ENCODE measurements at regions not wholly inside any gene's neighbourhood (a gene's known extent, or its start where the extent isn't known, plus 50 kb on each side); places are given as distances from the start of the nearest gene placed in this dataset.

GRCh38 chr2:144693179-144693578 lies 173.3 kb upstream of the ZEB2 start:
- DNase-seq (ENCODE audit: low spot score in 2 of 2) = no peak
- ATAC-seq (ENCODE audit: low read depth) = no peak
- Mint-ChIP-seq H3K27ac (no peak overlapping the region), H3K4me1 (no peaks in the 10 kb centered on the region), H3K4me3 (no peak overlapping the region), H3K27me3 (no peaks in the 10 kb centered on the region), H3K9me3 (peaks cover 2% of the 10 kb centered on the region), H3K36me3 (no peaks in the 10 kb centered on the region)

- H3K36me3 Mint-ChIP-seq = no peaks in the 10 kb centered on the region
- no peak for DNase-seq (ENCODE audit: low spot score in 2 of 2)
- H3K27ac Mint-ChIP-seq = no peak overlapping the region
- no peaks in the 10 kb centered on the region for H3K4me1 Mint-ChIP-seq
- H3K4me3 Mint-ChIP-seq = no peak overlapping the region
- H3K27me3 Mint-ChIP-seq = no peaks in the 10 kb centered on the region
- H3K9me3 Mint-ChIP-seq = peaks cover 2% of the 10 kb centered on the region
- ATAC-seq (ENCODE audit: low read depth) = no peak
Observed at GRCh38 chr2:144692661-144693060, 172.7 kb upstream of the ZEB2 start.

GRCh38 chr2:144690771-144691170 lies 170.9 kb upstream of the ZEB2 start:
- H3K27ac Mint-ChIP-seq = no peak overlapping the region
- DNase-seq (ENCODE audit: low spot score in 2 of 2) = no peak
- no peaks in the 10 kb centered on the region for H3K27me3 Mint-ChIP-seq
- no peaks in the 10 kb centered on the region for H3K36me3 Mint-ChIP-seq
- no peak for ATAC-seq (ENCODE audit: low read depth)
- no peaks in the 10 kb centered on the region for H3K9me3 Mint-ChIP-seq
- peaks cover 9% of the 10 kb centered on the region for H3K4me1 Mint-ChIP-seq
- H3K4me3 Mint-ChIP-seq = no peak overlapping the region

GRCh38 chr2:144686518-144687215 lies 166.7 kb upstream of the ZEB2 start:
- ATAC-seq (ENCODE audit: low read depth) (peak; percentile 46), DNase-seq (ENCODE audit: low spot score in 2 of 2) (no peak)
- no peak overlapping the region for H3K4me3 Mint-ChIP-seq
- H3K9me3 Mint-ChIP-seq = no peaks in the 10 kb centered on the region
- no peaks in the 10 kb centered on the region for H3K27me3 Mint-ChIP-seq
- no peaks in the 10 kb centered on the region for H3K36me3 Mint-ChIP-seq
- no peak overlapping the region for H3K27ac Mint-ChIP-seq
- H3K4me1 Mint-ChIP-seq = peaks cover 20% of the 10 kb centered on the region

- Mint-ChIP-seq H3K4me3 (no peak overlapping the region), H3K9me3 (no peaks in the 10 kb centered on the region), H3K27ac (no peak overlapping the region), H3K27me3 (no peaks in the 10 kb centered on the region), H3K36me3 (no peaks in the 10 kb centered on the region), H3K4me1 (peaks cover 23% of the 10 kb centered on the region)
- ATAC-seq (ENCODE audit: low read depth) (no peak), DNase-seq (ENCODE audit: low spot score in 2 of 2) (no peak)
Observed at GRCh38 chr2:144683966-144684365, 164.0 kb upstream of the ZEB2 start.

GRCh38 chr2:144683107-144683753 lies 163.3 kb upstream of the ZEB2 start:
- Mint-ChIP-seq H3K9me3 (no peaks in the 10 kb centered on the region), H3K27me3 (no peaks in the 10 kb centered on the region), H3K27ac (no peak overlapping the region), H3K36me3 (no peaks in the 10 kb centered on the region), H3K4me3 (no peak overlapping the region), H3K4me1 (peaks cover 27% of the 10 kb centered on the region)
- ATAC-seq (ENCODE audit: low read depth) (peak; percentile 50), DNase-seq (ENCODE audit: low spot score in 2 of 2) (no peak)

GRCh38 chr2:144682248-144682647 lies 162.3 kb upstream of the ZEB2 start:
- Mint-ChIP-seq H3K27ac (peak overlapping the region; percentile 4), H3K4me1 (peaks cover 27% of the 10 kb centered on the region), H3K4me3 (no peak overlapping the region), H3K27me3 (no peaks in the 10 kb centered on the region), H3K9me3 (no peaks in the 10 kb centered on the region), H3K36me3 (no peaks in the 10 kb centered on the region)
- DNase-seq (ENCODE audit: low spot score in 2 of 2) (no peak), ATAC-seq (ENCODE audit: low read depth) (no peak)

- Mint-ChIP-seq H3K27ac (no peak overlapping the region), H3K4me1 (peaks cover 22% of the 10 kb centered on the region), H3K36me3 (no peaks in the 10 kb centered on the region), H3K9me3 (no peaks in the 10 kb centered on the region), H3K27me3 (no peaks in the 10 kb centered on the region), H3K4me3 (no peak overlapping the region)
- DNase-seq (ENCODE audit: low spot score in 2 of 2) (no peak), ATAC-seq (ENCODE audit: low read depth) (no peak)
Observed at GRCh38 chr2:144681389-144681788, 161.5 kb upstream of the ZEB2 start.

GRCh38 chr2:144679942-144680341 lies 160.0 kb upstream of the ZEB2 start:
- H3K36me3 Mint-ChIP-seq = no peaks in the 10 kb centered on the region
- no peak overlapping the region for H3K4me3 Mint-ChIP-seq
- H3K27me3 Mint-ChIP-seq = no peaks in the 10 kb centered on the region
- peaks cover 18% of the 10 kb centered on the region for H3K4me1 Mint-ChIP-seq
- DNase-seq (ENCODE audit: low spot score in 2 of 2) (no peak), ATAC-seq (ENCODE audit: low read depth) (peak; percentile 76)
- no peak overlapping the region for H3K27ac Mint-ChIP-seq
- no peaks in the 10 kb centered on the region for H3K9me3 Mint-ChIP-seq

GRCh38 chr2:144678736-144679135 lies 158.8 kb upstream of the ZEB2 start:
- Mint-ChIP-seq H3K27ac (peak overlapping the region; percentile 45), H3K9me3 (no peaks in the 10 kb centered on the region), H3K36me3 (no peaks in the 10 kb centered on the region), H3K4me1 (peaks cover 16% of the 10 kb centered on the region), H3K27me3 (no peaks in the 10 kb centered on the region), H3K4me3 (no peak overlapping the region)
- DNase-seq (ENCODE audit: low spot score in 2 of 2) (no peak), ATAC-seq (ENCODE audit: low read depth) (no peak)

GRCh38 chr2:144675731-144676130 lies 155.8 kb upstream of the ZEB2 start:
- Mint-ChIP-seq H3K4me1 (peaks cover 13% of the 10 kb centered on the region), H3K27ac (no peak overlapping the region), H3K9me3 (no peaks in the 10 kb centered on the region), H3K36me3 (no peaks in the 10 kb centered on the region), H3K4me3 (no peak overlapping the region), H3K27me3 (no peaks in the 10 kb centered on the region)
- ATAC-seq (ENCODE audit: low read depth) (no peak), DNase-seq (ENCODE audit: low spot score in 2 of 2) (no peak)

GRCh38 chr2:144675331-144675730 lies 155.4 kb upstream of the ZEB2 start:
- Mint-ChIP-seq H3K36me3 (no peaks in the 10 kb centered on the region), H3K9me3 (no peaks in the 10 kb centered on the region), H3K27ac (no peak overlapping the region), H3K4me1 (peaks cover 13% of the 10 kb centered on the region), H3K27me3 (no peaks in the 10 kb centered on the region), H3K4me3 (no peak overlapping the region)
- ATAC-seq (ENCODE audit: low read depth) = no peak
- no peak for DNase-seq (ENCODE audit: low spot score in 2 of 2)

- Mint-ChIP-seq H3K9me3 (no peaks in the 10 kb centered on the region), H3K36me3 (no peaks in the 10 kb centered on the region), H3K27me3 (no peaks in the 10 kb centered on the region), H3K4me1 (peaks cover 17% of the 10 kb centered on the region), H3K27ac (no peak overlapping the region), H3K4me3 (no peak overlapping the region)
- ATAC-seq (ENCODE audit: low read depth) (no peak), DNase-seq (ENCODE audit: low spot score in 2 of 2) (no peak)
Observed at GRCh38 chr2:144674071-144674470, 154.2 kb upstream of the ZEB2 start.

- Mint-ChIP-seq H3K4me1 (peaks cover 13% of the 10 kb centered on the region), H3K36me3 (no peaks in the 10 kb centered on the region), H3K27ac (no peak overlapping the region), H3K9me3 (no peaks in the 10 kb centered on the region), H3K27me3 (no peaks in the 10 kb centered on the region), H3K4me3 (no peak overlapping the region)
- DNase-seq (ENCODE audit: low spot score in 2 of 2) (no peak), ATAC-seq (ENCODE audit: low read depth) (no peak)
Observed at GRCh38 chr2:144673456-144673855, 153.5 kb upstream of the ZEB2 start.

Data from memory B cell (primary cell).